GM23338 (cell line): ENCODE measurements at regions not wholly inside any gene's neighbourhood (a gene's known extent, or its start where the extent isn't known, plus 50 kb on each side); places are given as distances from the start of the nearest gene placed in this dataset.

Experiments
- EZH2 ChIP-seq: fragments of 200-600 bp; sonication (generic); IDR thresholded peaks from one replicate; pipeline ENCODE4 v1.8.0; 2017; ENCODE audit warnings: antibody characterized with exemption, mild to moderate bottlenecking, low read depth; ENCODE audit not compliant: unreplicated experiment
- TF ChIP-seq, protein P1 (sequence below), 2 experiments: fragments of 200-600 bp in 1 of 2; sonication (generic) in 1 of 2; conservative IDR thresholded peaks; 2 replicates each; pipeline versions ENCODE4 v1.5.1 to v1.6.1; 2016 to 2017; ENCODE audit warnings: antibody characterized with exemption in 2 of 2, low read depth in 2 of 2, mild to moderate bottlenecking in 2 of 2, moderate library complexity in 1 of 2

GRCh38 chr16:80417706-80418271 lies 123.0 kb upstream of the DYNLRB2 start:
- TF ChIP-seq, protein P1, sequence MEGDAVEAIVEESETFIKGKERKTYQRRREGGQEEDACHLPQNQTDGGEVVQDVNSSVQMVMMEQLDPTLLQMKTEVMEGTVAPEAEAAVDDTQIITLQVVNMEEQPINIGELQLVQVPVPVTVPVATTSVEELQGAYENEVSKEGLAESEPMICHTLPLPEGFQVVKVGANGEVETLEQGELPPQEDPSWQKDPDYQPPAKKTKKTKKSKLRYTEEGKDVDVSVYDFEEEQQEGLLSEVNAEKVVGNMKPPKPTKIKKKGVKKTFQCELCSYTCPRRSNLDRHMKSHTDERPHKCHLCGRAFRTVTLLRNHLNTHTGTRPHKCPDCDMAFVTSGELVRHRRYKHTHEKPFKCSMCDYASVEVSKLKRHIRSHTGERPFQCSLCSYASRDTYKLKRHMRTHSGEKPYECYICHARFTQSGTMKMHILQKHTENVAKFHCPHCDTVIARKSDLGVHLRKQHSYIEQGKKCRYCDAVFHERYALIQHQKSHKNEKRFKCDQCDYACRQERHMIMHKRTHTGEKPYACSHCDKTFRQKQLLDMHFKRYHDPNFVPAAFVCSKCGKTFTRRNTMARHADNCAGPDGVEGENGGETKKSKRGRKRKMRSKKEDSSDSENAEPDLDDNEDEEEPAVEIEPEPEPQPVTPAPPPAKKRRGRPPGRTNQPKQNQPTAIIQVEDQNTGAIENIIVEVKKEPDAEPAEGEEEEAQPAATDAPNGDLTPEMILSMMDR (conservative IDR thresholded peaks at IDR 0.05; ENCODE audit: low read depth in 2 of 2): no peak
- no peak for TF ChIP-seq EZH2
